Vagina (tissue), 2 donors: ENCODE measurements at regions not wholly inside any gene's neighbourhood (a gene's known extent, or its start where the extent isn't known, plus 50 kb on each side); places are given as distances from the start of the nearest gene placed in this dataset.

Experiments
- CTCF ChIP-seq, 3 experiments: fragments of 450-650 bp in 2 of 3; fragments of 200-600 bp in 1 of 3; sonication (generic) in 1 of 3; IDR thresholded peaks; one replicate each; pipeline ENCODE4 v1.5.1; 2017 to 2019; ENCODE audit warnings: antibody characterized with exemption in 3 of 3, mild to moderate bottlenecking in 2 of 3, moderate library complexity in 2 of 3
- POLR2AphosphoS5 ChIP-seq, 2 donors: sonication (generic); formaldehyde crosslinking; IDR thresholded peaks; one replicate each; pipeline ENCODE4 v1.9.0; 2017; ENCODE audit warnings: antibody characterized with exemption in 2 of 2, mild to moderate bottlenecking in 2 of 2, low read depth in 1 of 2; ENCODE audit not compliant: insufficient read depth in 1 of 2

DNA sequence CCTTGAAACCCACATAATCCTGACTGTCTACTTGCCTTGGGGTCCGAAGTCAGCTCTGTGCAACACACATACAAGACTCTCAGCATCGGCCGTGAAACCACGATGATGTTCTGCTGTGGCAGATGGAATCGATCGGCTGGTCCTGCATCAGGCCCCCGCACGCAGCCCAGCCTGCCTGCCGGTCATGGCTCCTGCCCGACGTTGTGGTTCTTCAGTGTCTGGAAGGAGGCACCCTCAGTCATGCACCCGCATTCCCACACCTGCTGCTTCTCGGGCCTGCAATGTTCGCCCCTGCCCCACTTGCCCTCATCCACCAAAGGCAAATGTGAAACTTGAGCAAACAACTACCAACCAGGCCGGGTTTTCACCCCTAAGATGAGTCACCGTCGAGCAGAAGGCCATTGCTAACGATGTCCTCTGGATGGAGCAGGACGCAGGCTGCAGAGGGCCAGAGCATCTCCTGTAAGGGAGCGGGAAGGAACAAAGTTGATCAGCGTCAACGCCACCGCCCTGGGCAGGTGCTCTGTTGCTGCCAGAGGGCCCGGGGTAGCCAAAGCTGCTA lies 128.9 kb upstream of the PDE10A start:
- TF ChIP-seq POLR2AphosphoS5 (IDR thresholded peaks at IDR 0.05; ENCODE audit: insufficient read depth in 1 of 2, low read depth in 1 of 2) = no peak
- TF ChIP-seq CTCF (IDR thresholded peaks at IDR 0.05) = no peak
